Upper lobe of right lung (tissue), 1 donor: ENCODE measurements at regions not wholly inside any gene's neighbourhood (a gene's known extent, or its start where the extent isn't known, plus 50 kb on each side); places are given as distances from the start of the nearest gene placed in this dataset.

Source experiments
- ATAC-seq: fragments of 200-7000 bp; cut with Tn5 transposase; one replicate; pipeline ENCODE4 v1.9.1; 2020; ENCODE audit warnings: mild to moderate bottlenecking, moderate library complexity
- DNase-seq: peaks from one replicate; pipeline ENCODE4 v3.0.0-alpha.2; 2020
- H3K27ac ChIP-seq: fragments of 200-600 bp; one replicate; pipeline ENCODE4 v1.8.0; 2022
- H3K27me3 ChIP-seq: fragments of 200-600 bp; one replicate; pipeline ENCODE4 v1.8.0; 2022; ENCODE audit warnings: mild to moderate bottlenecking
- H3K36me3 ChIP-seq: fragments of 200-600 bp; one replicate; pipeline ENCODE4 v1.8.0; 2022
- H3K4me1 ChIP-seq: fragments of 200-600 bp; one replicate; pipeline ENCODE4 v1.8.0; 2022
- H3K4me3 ChIP-seq: fragments of 200-600 bp; one replicate; pipeline ENCODE4 v1.8.0; 2022; ENCODE audit warnings: mild to moderate bottlenecking
- H3K9me3 ChIP-seq: fragments of 200-600 bp; one replicate; pipeline ENCODE4 v1.8.0; 2022
- intact Hi-C: fragments of 100-400 bp; cut with DNase I; formaldehyde crosslinking; loops from one replicate; pipeline ENCODE4 v1.11.0; 2022
- TF ChIP-seq, protein P1 (sequence below): fragments of 200-600 bp; IDR thresholded peaks from one replicate; pipeline ENCODE4 v1.8.0; 2022; ENCODE audit warnings: antibody characterized with exemption
- donor health status: DM: no; HTN: yes; CAD: no; lungs with severe emphysema.

DNA sequence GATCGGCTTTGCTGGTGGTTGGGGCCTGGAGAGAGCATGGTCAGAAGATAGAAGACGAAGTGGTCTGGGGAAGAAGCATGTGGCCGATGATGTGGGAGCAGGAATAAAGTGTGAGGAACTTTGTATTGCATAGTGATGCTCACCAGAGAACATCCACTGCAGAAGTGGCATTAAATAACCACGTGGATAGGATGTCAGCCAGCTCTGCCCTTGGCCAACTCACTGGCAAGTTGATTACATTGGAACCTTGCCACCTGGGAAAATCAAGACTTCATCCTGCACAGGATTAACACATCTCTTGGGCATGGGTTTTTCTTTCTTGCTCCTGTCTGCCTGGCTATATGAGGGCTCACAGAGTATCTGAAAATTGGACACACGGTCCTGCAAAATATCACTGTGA lies 217.4 kb downstream of the DMRT2 start:
- no peaks in the 10 kb centered on the region for H3K36me3 ChIP-seq
- H3K4me1 ChIP-seq: no peaks in the 10 kb centered on the region
- intact Hi-C loops: no loop called here
- H3K27ac ChIP-seq: no peak overlapping the region
- no peaks in the 10 kb centered on the region for H3K27me3 ChIP-seq
- ATAC-seq (peak; percentile 41), DNase-seq (no peak)
- no peak overlapping the region for H3K4me3 ChIP-seq
- H3K9me3 ChIP-seq: no peaks in the 10 kb centered on the region
- TF ChIP-seq, protein P1, sequence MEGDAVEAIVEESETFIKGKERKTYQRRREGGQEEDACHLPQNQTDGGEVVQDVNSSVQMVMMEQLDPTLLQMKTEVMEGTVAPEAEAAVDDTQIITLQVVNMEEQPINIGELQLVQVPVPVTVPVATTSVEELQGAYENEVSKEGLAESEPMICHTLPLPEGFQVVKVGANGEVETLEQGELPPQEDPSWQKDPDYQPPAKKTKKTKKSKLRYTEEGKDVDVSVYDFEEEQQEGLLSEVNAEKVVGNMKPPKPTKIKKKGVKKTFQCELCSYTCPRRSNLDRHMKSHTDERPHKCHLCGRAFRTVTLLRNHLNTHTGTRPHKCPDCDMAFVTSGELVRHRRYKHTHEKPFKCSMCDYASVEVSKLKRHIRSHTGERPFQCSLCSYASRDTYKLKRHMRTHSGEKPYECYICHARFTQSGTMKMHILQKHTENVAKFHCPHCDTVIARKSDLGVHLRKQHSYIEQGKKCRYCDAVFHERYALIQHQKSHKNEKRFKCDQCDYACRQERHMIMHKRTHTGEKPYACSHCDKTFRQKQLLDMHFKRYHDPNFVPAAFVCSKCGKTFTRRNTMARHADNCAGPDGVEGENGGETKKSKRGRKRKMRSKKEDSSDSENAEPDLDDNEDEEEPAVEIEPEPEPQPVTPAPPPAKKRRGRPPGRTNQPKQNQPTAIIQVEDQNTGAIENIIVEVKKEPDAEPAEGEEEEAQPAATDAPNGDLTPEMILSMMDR: no peak

DNA sequence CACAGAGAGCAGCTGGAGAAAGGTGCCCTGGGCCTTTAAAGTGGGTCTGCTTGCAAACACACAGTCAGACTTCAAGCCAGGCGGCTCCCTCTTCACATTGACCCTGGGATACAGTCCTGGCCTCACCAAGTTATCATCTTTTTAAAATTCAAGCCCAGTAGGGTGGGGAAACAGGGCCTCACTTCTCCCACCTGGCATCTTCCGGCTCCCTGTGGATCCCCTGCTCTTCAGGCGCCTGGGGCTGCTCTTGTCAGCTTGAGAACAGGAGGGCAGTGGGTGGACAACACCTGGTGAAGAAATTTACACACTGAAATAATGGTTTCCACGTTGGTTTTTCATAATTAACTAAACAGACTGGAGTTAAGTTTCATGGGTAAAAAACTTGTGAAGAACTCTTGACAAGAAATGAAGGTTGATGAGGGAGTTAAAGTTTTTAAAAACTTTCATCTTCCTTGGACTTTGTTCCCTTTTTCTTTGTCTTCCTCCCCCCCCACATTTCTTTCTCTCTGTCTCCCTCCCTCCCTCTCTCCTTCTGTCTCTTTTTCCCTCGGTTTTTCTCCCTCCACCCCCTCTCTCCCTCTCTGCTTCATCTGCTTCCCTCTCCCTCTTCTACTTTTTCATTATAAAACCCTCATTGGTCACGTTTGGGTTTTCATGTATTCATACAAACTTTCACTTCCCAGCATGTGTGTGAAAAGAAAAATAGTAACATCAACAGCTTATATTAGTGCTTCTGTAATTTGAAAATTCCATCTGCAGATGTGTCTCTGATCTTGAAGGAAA lies 219.6 kb downstream of the DMRT2 start:
- TF ChIP-seq, protein P1: no peak
- H3K9me3 ChIP-seq: no peaks in the 10 kb centered on the region
- ATAC-seq: no peak
- H3K27me3 ChIP-seq: no peaks in the 10 kb centered on the region
- no peak overlapping the region for H3K27ac ChIP-seq
- H3K36me3 ChIP-seq: no peaks in the 10 kb centered on the region
- no peak for DNase-seq
- no peak overlapping the region for H3K4me3 ChIP-seq
- intact Hi-C loops: no loop called here
- no peaks in the 10 kb centered on the region for H3K4me1 ChIP-seq

DNA sequence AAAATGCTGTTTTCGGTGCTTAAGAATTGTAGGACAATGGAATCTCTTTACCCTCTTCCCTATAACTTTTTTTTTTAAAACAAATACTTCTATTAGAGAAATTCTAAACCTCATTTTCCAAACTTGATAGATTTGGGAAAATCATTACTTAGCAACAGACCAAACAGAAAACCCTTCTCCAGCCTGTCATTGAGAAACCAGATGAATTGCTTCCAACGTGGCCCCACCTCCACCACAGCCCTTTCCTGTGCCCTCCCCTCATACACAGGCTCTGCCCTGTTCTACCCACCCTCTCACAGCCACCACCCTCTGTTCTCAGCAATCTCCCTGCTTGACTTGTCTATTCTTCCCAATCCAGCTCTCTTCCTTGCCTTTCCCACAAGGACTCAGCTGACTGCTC lies 221.2 kb downstream of the DMRT2 start:
- Histone ChIP-seq H3K36me3 (no peaks in the 10 kb centered on the region), H3K4me3 (no peak overlapping the region), H3K9me3 (no peaks in the 10 kb centered on the region), H3K4me1 (no peaks in the 10 kb centered on the region), H3K27me3 (no peaks in the 10 kb centered on the region), H3K27ac (no peak overlapping the region)
- no peak for DNase-seq
- TF ChIP-seq, protein P1: no peak
- intact Hi-C loops: no loop called here
- no peak for ATAC-seq

DNA sequence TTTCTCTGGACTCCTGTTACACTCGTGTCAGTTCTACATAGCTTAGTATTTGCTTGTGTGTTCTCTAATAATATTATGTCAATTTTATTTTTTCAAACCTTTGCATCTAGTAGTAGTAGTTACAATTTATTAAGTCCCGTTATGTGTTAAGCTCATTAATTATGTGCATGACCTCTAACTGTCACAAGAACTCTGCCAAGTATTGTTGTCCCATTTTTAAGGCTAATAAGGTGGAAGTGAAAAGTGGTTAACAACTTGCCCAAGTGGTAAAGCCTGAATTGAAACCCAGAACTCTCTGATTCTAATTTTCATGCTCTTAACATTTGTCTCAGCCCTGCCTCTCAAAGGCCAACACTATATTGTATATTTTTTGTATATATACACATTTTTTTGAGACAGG lies 221.6 kb downstream of the DMRT2 start:
- Histone ChIP-seq H3K27me3 (no peaks in the 10 kb centered on the region), H3K4me1 (no peaks in the 10 kb centered on the region), H3K4me3 (no peak overlapping the region), H3K36me3 (no peaks in the 10 kb centered on the region), H3K9me3 (no peaks in the 10 kb centered on the region), H3K27ac (no peak overlapping the region)
- no peak for DNase-seq
- no peak for ATAC-seq
- intact Hi-C loops: no loop called here
- TF ChIP-seq, protein P1: no peak

DNA sequence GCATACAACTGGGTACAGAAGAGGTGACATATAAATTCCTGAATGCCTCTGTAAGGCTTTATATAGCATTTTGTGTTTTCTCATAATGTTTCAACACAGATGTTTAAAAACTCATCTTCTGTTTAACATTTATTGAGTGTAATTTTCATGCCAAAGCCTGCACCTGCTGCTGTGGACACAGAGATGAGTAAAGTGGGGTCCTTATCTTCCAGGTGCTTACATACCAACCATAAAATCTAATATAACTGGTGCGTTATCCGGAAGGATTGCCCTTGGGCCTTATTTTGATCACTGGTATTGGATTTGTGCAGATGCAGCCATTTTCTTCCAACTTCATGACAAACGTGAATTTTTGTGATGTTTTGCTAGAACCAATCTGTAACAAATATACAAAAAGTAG lies 222.3 kb downstream of the DMRT2 start:
- Histone ChIP-seq H3K27me3 (no peaks in the 10 kb centered on the region), H3K9me3 (no peaks in the 10 kb centered on the region), H3K4me3 (no peak overlapping the region), H3K36me3 (no peaks in the 10 kb centered on the region), H3K27ac (no peak overlapping the region), H3K4me1 (no peaks in the 10 kb centered on the region)
- no peak for DNase-seq
- ATAC-seq: no peak
- intact Hi-C loops: no loop called here
- TF ChIP-seq, protein P1: no peak

DNA sequence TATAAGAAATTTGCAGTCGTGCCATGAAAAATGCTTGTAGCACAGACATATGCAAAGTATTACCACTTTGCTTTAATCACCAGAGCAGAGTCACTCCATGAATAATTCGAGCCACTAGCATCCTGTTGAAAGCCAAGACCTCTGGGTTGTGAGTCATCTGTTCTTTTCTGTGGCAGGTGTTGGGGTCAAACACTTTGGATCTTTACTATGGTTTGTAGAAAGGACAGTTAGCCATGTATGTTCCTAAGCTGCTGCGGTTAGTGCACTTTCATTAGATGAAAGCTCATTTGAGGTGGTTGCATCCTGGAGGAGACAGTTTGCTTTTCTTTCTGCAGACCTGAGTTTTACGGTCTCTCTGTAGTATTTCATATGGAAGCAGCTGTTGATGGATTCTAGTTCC lies 223.7 kb downstream of the DMRT2 start:
- intact Hi-C loops: no loop called here
- DNase-seq (no peak), ATAC-seq (no peak)
- TF ChIP-seq, protein P1: no peak
- Histone ChIP-seq H3K9me3 (no peaks in the 10 kb centered on the region), H3K36me3 (no peaks in the 10 kb centered on the region), H3K27ac (no peak overlapping the region), H3K4me3 (no peak overlapping the region), H3K27me3 (no peaks in the 10 kb centered on the region), H3K4me1 (no peaks in the 10 kb centered on the region)
